Fibroblast of lung (primary cell): ENCODE measurements at regions not wholly inside any gene's neighbourhood (a gene's known extent, or its start where the extent isn't known, plus 50 kb on each side); places are given as distances from the start of the nearest gene placed in this dataset.

Experiments used
- DNase-seq, 2 donors: peaks; one replicate each; pipeline versions ENCODE4 v3.0.0 to v3.0.0-alpha.2; 2010; ENCODE audit warnings: low read depth in 2 of 2
- H2AFZ ChIP-seq: 2 replicates; pipeline ENCODE4 v1.5.1; 2012; ENCODE audit warnings: low read length, control low read depth, inconsistent platforms
- H3K27ac ChIP-seq: 2 replicates; pipeline ENCODE4 v1.5.1; 2011; ENCODE audit warnings: low read length, control low read depth; ENCODE audit not compliant: insufficient read depth
- H3K27me3 ChIP-seq: 2 replicates; pipeline ENCODE4 v1.5.1; 2011; ENCODE audit warnings: mild to moderate bottlenecking, low read length; ENCODE audit not compliant: control insufficient read depth, insufficient read depth
- H3K36me3 ChIP-seq: 2 replicates; pipeline ENCODE4 v1.5.1; 2011; ENCODE audit warnings: low read length; ENCODE audit not compliant: control insufficient read depth, insufficient read depth
- H3K4me1 ChIP-seq: 2 replicates; pipeline ENCODE4 v1.5.1; 2011; ENCODE audit warnings: low read length; ENCODE audit not compliant: control insufficient read depth, insufficient read depth; ENCODE audit errors: extremely low read depth
- H3K4me2 ChIP-seq: 2 replicates; pipeline ENCODE4 v1.5.1; 2011; ENCODE audit warnings: low read length, control low read depth; ENCODE audit not compliant: insufficient read depth; ENCODE audit errors: extremely low read depth
- H3K4me3 ChIP-seq, 4 experiments: fragments of 200-600 bp in 1 of 4; sonication (generic) in 1 of 4; replicated peaks in 1 of 4; 2 replicates each; pipeline ENCODE4 v1.5.1; 2011 to 2016; ENCODE audit warnings: low read length in 4 of 4, low read depth in 3 of 4, mild to moderate bottlenecking in 3 of 4, control low read depth in 2 of 4, inconsistent platforms in 1 of 4, mixed read lengths in 1 of 4; ENCODE audit not compliant: insufficient read depth in 1 of 4; ENCODE audit errors: control extremely low read depth in 1 of 4
- H3K79me2 ChIP-seq: 2 replicates; pipeline ENCODE4 v1.5.1; 2012; ENCODE audit warnings: mild to moderate bottlenecking, low read length, inconsistent platforms; ENCODE audit not compliant: control insufficient read depth, insufficient read depth
- H3K9ac ChIP-seq: 2 replicates; pipeline ENCODE4 v1.5.1; 2011; ENCODE audit warnings: mild to moderate bottlenecking, low read length, control low read depth; ENCODE audit not compliant: insufficient read depth
- H3K9me3 ChIP-seq: 2 replicates; pipeline ENCODE4 v1.5.1; 2012; ENCODE audit warnings: low read depth, low read length; ENCODE audit not compliant: control insufficient read depth, insufficient read depth
- H4K20me1 ChIP-seq: 2 replicates; pipeline ENCODE4 v1.5.1; 2011; ENCODE audit warnings: low read length; ENCODE audit not compliant: control insufficient read depth, insufficient read depth; ENCODE audit errors: extremely low read depth
- CTCF ChIP-seq, 2 donors: IDR thresholded peaks in 1 of 2; conservative IDR thresholded peaks in 1 of 2; 1 replicate in 1 of 2; 2 replicates in 1 of 2; pipeline ENCODE4 v1.5.1; 2011 to 2012; ENCODE audit warnings: low read length in 2 of 2, control low read depth in 1 of 2, inconsistent platforms in 1 of 2, low read depth in 1 of 2, mild to moderate bottlenecking in 1 of 2
- EZH2 ChIP-seq: IDR thresholded peaks from 2 replicates; pipeline ENCODE4 v1.5.1; 2012; ENCODE audit warnings: low read length, control low read depth, mild to moderate bottlenecking; ENCODE audit errors: missing control alignments

- no peak for DNase-seq
- Histone ChIP-seq H3K36me3 (no peaks in the 10 kb centered on the region), H2AFZ (no peak overlapping the region), H3K4me2 (no peak overlapping the region), H3K27me3 (no peaks in the 10 kb centered on the region), H3K9me3 (no peaks in the 10 kb centered on the region), H3K4me1 (no peaks in the 10 kb centered on the region), H3K9ac (no peak overlapping the region), H3K27ac (no peak overlapping the region), H3K4me3 (no peak overlapping the region), H4K20me1 (no peaks in the 10 kb centered on the region), H3K79me2 (no peaks in the 10 kb centered on the region)
- TF ChIP-seq CTCF (conservative IDR thresholded peaks at IDR 0.05 in 1 of 2, IDR thresholded peaks at IDR 0.05 in 1 of 2; ENCODE audit: low read depth in 1 of 2, low read length in 2 of 2) (no peak), EZH2 (no peak)
These were observed 113.4 kb downstream of the MATN1 start for GRCh38 chr1:30609999-30610345.

- no peaks in the 10 kb centered on the region for H3K36me3 ChIP-seq
- no peaks in the 10 kb centered on the region for H3K27me3 ChIP-seq
- no peak overlapping the region for H3K9ac ChIP-seq
- no peak for TF ChIP-seq CTCF (conservative IDR thresholded peaks at IDR 0.05 in 1 of 2, IDR thresholded peaks at IDR 0.05 in 1 of 2; ENCODE audit: low read depth in 1 of 2, low read length in 2 of 2)
- TF ChIP-seq EZH2: no peak
- no peak overlapping the region for H3K27ac ChIP-seq
- H3K9me3 ChIP-seq: no peaks in the 10 kb centered on the region
- H3K4me3 ChIP-seq: no peak overlapping the region
- H3K4me1 ChIP-seq: no peaks in the 10 kb centered on the region
- no peak for DNase-seq
- H2AFZ ChIP-seq: no peak overlapping the region
- no peaks in the 10 kb centered on the region for H4K20me1 ChIP-seq
- H3K79me2 ChIP-seq: no peaks in the 10 kb centered on the region
- no peak overlapping the region for H3K4me2 ChIP-seq
These were observed 113.9 kb downstream of the MATN1 start for GRCh38 chr1:30609336-30609998.

- H3K79me2 ChIP-seq: no peaks in the 10 kb centered on the region
- no peak for DNase-seq
- no peaks in the 10 kb centered on the region for H3K36me3 ChIP-seq
- H3K9me3 ChIP-seq: no peaks in the 10 kb centered on the region
- no peaks in the 10 kb centered on the region for H3K4me1 ChIP-seq
- H2AFZ ChIP-seq: no peak overlapping the region
- H3K4me3 ChIP-seq: no peak overlapping the region
- no peak for TF ChIP-seq EZH2
- no peak for TF ChIP-seq CTCF (conservative IDR thresholded peaks at IDR 0.05 in 1 of 2, IDR thresholded peaks at IDR 0.05 in 1 of 2; ENCODE audit: low read depth in 1 of 2, low read length in 2 of 2)
- H3K9ac ChIP-seq: no peak overlapping the region
- H4K20me1 ChIP-seq: no peaks in the 10 kb centered on the region
- no peak overlapping the region for H3K4me2 ChIP-seq
- H3K27ac ChIP-seq: no peak overlapping the region
- H3K27me3 ChIP-seq: no peaks in the 10 kb centered on the region
These were observed 115.7 kb downstream of the MATN1 start for GRCh38 chr1:30607723-30608122.
